GM12878 (cell line): ENCODE measurements at regions not wholly inside any gene's neighbourhood (a gene's known extent, or its start where the extent isn't known, plus 50 kb on each side); places are given as distances from the start of the nearest gene placed in this dataset.

Experiments
- ATAC-seq: fragments of 200-7000 bp; cut with Tn5 transposase; 3 replicates; pipeline ENCODE4 v1.9.1; 2020; ENCODE audit warnings: mild to moderate bottlenecking, moderate library complexity
- BruUV-seq: library from RNA; stranded (reverse); fragments of 400-500 nt; replicated peaks from 2 replicates; lab custom pipeline; 2021; lab: Mats Ljungman, UMichigan
- CTCF ChIA-PET: fragments of 300-600 bp; sonication (Branson Sonifier 250); formaldehyde crosslinking; extraction: SDS; loops from one replicate; lab custom pipeline; 2021; ENCODE audit warnings: inconsistent platforms; lab: Yijun Ruan, JAX
- POLR2A ChIA-PET: fragments of 350-600 bp; formaldehyde crosslinking; extraction: SDS; loops from one replicate; lab custom pipeline; 2021; ENCODE audit warnings: inconsistent platforms; lab: Charles Lee
- RAD21 ChIA-PET: fragments of 300-600 bp; sonication (Branson Sonifier 250); formaldehyde crosslinking; loops from one replicate; lab custom pipeline; 2023; ENCODE audit warnings: antibody characterized with exemption; ENCODE audit not compliant: unreplicated experiment; lab: Charles Lee
- SMC1A ChIA-PET: fragments of 300-600 bp; sonication (Branson Sonifier 250); formaldehyde crosslinking; loops from one replicate; lab custom pipeline; 2023; ENCODE audit not compliant: unreplicated experiment, uncharacterized antibody; lab: Charles Lee
- DNase-seq: peaks from one replicate; pipeline ENCODE4 v3.0.0-alpha.2; 2011; ENCODE audit warnings: low read depth, low spot score
- FAIRE-seq: peaks from 3 replicates; lab custom pipeline; 2011; peaks lifted over from hg19 to GRCh38; lab: Jason Lieb, UNC
- H2AFZ ChIP-seq: 2 replicates; pipeline ENCODE4 v1.6.0; 2011; ENCODE audit warnings: low read depth, low read length, control low read depth; ENCODE audit not compliant: control insufficient read depth
- H3K27ac ChIP-seq: 2 replicates; pipeline ENCODE4 v1.5.1; 2011; ENCODE audit warnings: control low read depth; ENCODE audit not compliant: control insufficient read depth, insufficient read depth
- H3K27me3 ChIP-seq, 2 experiments: replicated peaks in 1 of 2; 2 replicates each; pipeline versions ENCODE4 v1.6.0 to v1.6.1; 2011; ENCODE audit warnings: low read length in 1 of 2; ENCODE audit not compliant: control insufficient read depth in 2 of 2, insufficient read depth in 2 of 2
- H3K36me3 ChIP-seq, 2 experiments: 2 replicates each; pipeline ENCODE4 v1.5.1; 2011; ENCODE audit warnings: low read length in 1 of 2; ENCODE audit not compliant: control insufficient read depth in 2 of 2, insufficient read depth in 2 of 2
- H3K4me1 ChIP-seq: 2 replicates; pipeline ENCODE4 v1.6.1; 2011; ENCODE audit warnings: mild to moderate bottlenecking, low read length, moderate library complexity, mixed read lengths; ENCODE audit not compliant: control insufficient read depth, insufficient read depth
- H3K4me2 ChIP-seq: 2 replicates; pipeline ENCODE4 v1.6.0; 2011; ENCODE audit warnings: control low read depth; ENCODE audit not compliant: control insufficient read depth, insufficient read depth
- H3K4me3 ChIP-seq: fragments of 200-600 bp; sonication (generic); 2 replicates; pipeline ENCODE4 v1.5.1; 2016
- H3K79me2 ChIP-seq: 2 replicates; pipeline ENCODE4 v1.6.0; 2011; ENCODE audit warnings: low read length; ENCODE audit not compliant: control insufficient read depth, insufficient read depth
- H3K9ac ChIP-seq: 2 replicates; pipeline ENCODE4 v1.8.0; 2011; ENCODE audit warnings: low read length, control low read depth, mixed read lengths; ENCODE audit not compliant: control insufficient read depth, insufficient read depth
- H3K9me3 ChIP-seq: replicated peaks from 3 replicates; pipeline ENCODE4 v1.5.1; 2011; ENCODE audit warnings: mild to moderate bottlenecking, low read length; ENCODE audit not compliant: control insufficient read depth, insufficient read depth
- H4K20me1 ChIP-seq: 2 replicates; pipeline ENCODE4 v1.6.0; 2011; ENCODE audit not compliant: control insufficient read depth, insufficient read depth
- ATF3 ChIP-seq: IDR thresholded peaks from 2 replicates; pipeline ENCODE4 v1.6.1; 2011; ENCODE audit warnings: low read depth, mild to moderate bottlenecking, low read length, moderate library complexity, borderline replicate concordance; ENCODE audit errors: extremely low read depth
- CHD2 ChIP-seq: IDR thresholded peaks from 2 replicates; pipeline ENCODE4 v1.6.1; 2011; ENCODE audit warnings: low read depth, low read length, improper control_type of control experiment, borderline replicate concordance
- HDAC2 ChIP-seq: fragments of 200-600 bp; sonication (generic); IDR thresholded peaks from 2 replicates; pipeline ENCODE4 v1.6.1; 2017
- MLLT1 ChIP-seq: fragments of 450-650 bp; IDR thresholded peaks from 2 replicates; pipeline ENCODE4 v1.6.1; 2016; ENCODE audit warnings: mild to moderate bottlenecking
- MXI1 ChIP-seq: fragments of 150-350 bp; IDR thresholded peaks from 2 replicates; pipeline ENCODE4 v1.6.1; 2011; ENCODE audit warnings: low read depth, mild to moderate bottlenecking, inconsistent platforms, low read length, improper control_type of control experiment
- PAX8 ChIP-seq: fragments of 450-650 bp; IDR thresholded peaks from 2 replicates; pipeline ENCODE4 v1.6.1; 2017; ENCODE audit warnings: mild to moderate bottlenecking, moderate library complexity
- RAD21 ChIP-seq: IDR thresholded peaks from 2 replicates; pipeline ENCODE4 v1.6.1; 2011; ENCODE audit warnings: mild to moderate bottlenecking, low read depth, low read length, moderate library complexity; ENCODE audit not compliant: insufficient read depth
- RB1 ChIP-seq: fragments of 450-650 bp; formaldehyde crosslinking; IDR thresholded peaks from 2 replicates; pipeline ENCODE4 v1.6.1; 2017; ENCODE audit warnings: mild to moderate bottlenecking, borderline replicate concordance
- SIN3A ChIP-seq: IDR thresholded peaks from 2 replicates; pipeline ENCODE4 v1.6.1; 2012; ENCODE audit warnings: low read depth, low read length, improper control_type of control experiment
- SMC3 ChIP-seq: IDR thresholded peaks from 2 replicates; pipeline ENCODE4 v1.6.1; 2011; ENCODE audit warnings: low read length, improper control_type of control experiment, borderline replicate concordance
- ZNF217 ChIP-seq: fragments of 450-650 bp; IDR thresholded peaks from 2 replicates; pipeline ENCODE4 v1.6.1; 2017; ENCODE audit warnings: antibody characterized with exemption, mild to moderate bottlenecking
- WGBS: methylation state at CpG from one replicate; pipeline ENCODE4 v1.1.6; 2016; ENCODE audit warnings: low lambda C conversion rate; ENCODE audit not compliant: insufficient replicate concordance, insufficient coverage; ENCODE audit errors: missing lambda C conversion rate; 5-methylcytosine and 5-hydroxymethylcytosine counted together
- in situ Hi-C: fragments of 300-500 bp; cut with MboI; formaldehyde crosslinking; loops from 9 replicates; pipeline ENCODE4 v1.14.3; 2018; ENCODE audit warnings: mixed read lengths
- intact Hi-C: fragments of 100-400 bp; cut with micrococcal nuclease; formaldehyde crosslinking; loops from one replicate; pipeline ENCODE4 v1.14.2; 2022; ENCODE audit not compliant: unreplicated experiment
- TF ChIP-seq, protein P1 (sequence below), 3 experiments: IDR thresholded peaks in 2 of 3; conservative IDR thresholded peaks in 1 of 3; 2 replicates each; pipeline ENCODE4 v1.5.1; 2011; ENCODE audit warnings: low read depth in 3 of 3, low read length in 3 of 3, mild to moderate bottlenecking in 3 of 3, control low read depth in 2 of 3, moderate library complexity in 2 of 3, inconsistent platforms in 1 of 3, mixed read lengths in 1 of 3; ENCODE audit not compliant: control insufficient read depth in 2 of 3, insufficient read depth in 1 of 3; ENCODE audit errors: extremely low read depth in 1 of 3

GRCh38 chr6:56318851-56319250, 71.5 kb upstream of the COL21A1 start (continued):
- no peak for TF ChIP-seq CHD2
- TF ChIP-seq ATF3: no peak
- TF ChIP-seq RB1: no peak
- no peak for TF ChIP-seq MLLT1
- TF ChIP-seq, all 136 proteins: peak for 0

- H2AFZ ChIP-seq: no peak overlapping the region
These were observed 67.5 kb upstream of the COL21A1 start for GRCh38 chr6:56314683-56315523.

More at GRCh38 chr6:56314683-56315523, 67.5 kb upstream of the COL21A1 start:
- H3K27ac ChIP-seq: no peak overlapping the region
- no peak overlapping the region for H3K9ac ChIP-seq
- H3K36me3 ChIP-seq: no peaks in the 10 kb centered on the region
- H3K79me2 ChIP-seq: no peaks in the 10 kb centered on the region
- in situ Hi-C loops (no loop called here), intact Hi-C loops (loop anchor here (2.0 kb wide), 1 partner anchor 280 kb away; no protein-coding TSS in a partner anchor)
- ChIA-PET POLR2A (no interaction called here), SMC1A (interaction anchor here (0.9 to 1.8 kb wide), 6 partner anchors 13 to 779 kb away, joined by 3 to 9 read pairs (median 4); no protein-coding TSS in a partner anchor), RAD21 (interaction anchor here (1.3 to 1.7 kb wide), 3 partner anchors 255 to 281 kb away, joined by 4 to 6 read pairs (median 4); no protein-coding TSS in a partner anchor), CTCF (interaction anchor here (0.7 to 4.3 kb wide), 23 partner anchors 11 to 869 kb away, joined by 3 to 34 read pairs (median 3); no protein-coding TSS in a partner anchor)
- no peak overlapping the region for H3K4me2 ChIP-seq
- 46% methylated on average over 11 of the region's 11 CpGs for WGBS
- no peaks in the 10 kb centered on the region for H3K9me3 ChIP-seq
- FAIRE-seq (no peak), DNase-seq (no peak), ATAC-seq (peak; percentile 67)
- H4K20me1 ChIP-seq: no peaks in the 10 kb centered on the region
- 0 out of 4 replicates have a peak, but pooled peaks cover 0 to 3% of the 10 kb centered on the region in 2 experiments for H3K27me3 ChIP-seq
- BruUV-seq: no TSS peak
- no peak overlapping the region for H3K4me3 ChIP-seq
- TF ChIP-seq, protein P1, sequence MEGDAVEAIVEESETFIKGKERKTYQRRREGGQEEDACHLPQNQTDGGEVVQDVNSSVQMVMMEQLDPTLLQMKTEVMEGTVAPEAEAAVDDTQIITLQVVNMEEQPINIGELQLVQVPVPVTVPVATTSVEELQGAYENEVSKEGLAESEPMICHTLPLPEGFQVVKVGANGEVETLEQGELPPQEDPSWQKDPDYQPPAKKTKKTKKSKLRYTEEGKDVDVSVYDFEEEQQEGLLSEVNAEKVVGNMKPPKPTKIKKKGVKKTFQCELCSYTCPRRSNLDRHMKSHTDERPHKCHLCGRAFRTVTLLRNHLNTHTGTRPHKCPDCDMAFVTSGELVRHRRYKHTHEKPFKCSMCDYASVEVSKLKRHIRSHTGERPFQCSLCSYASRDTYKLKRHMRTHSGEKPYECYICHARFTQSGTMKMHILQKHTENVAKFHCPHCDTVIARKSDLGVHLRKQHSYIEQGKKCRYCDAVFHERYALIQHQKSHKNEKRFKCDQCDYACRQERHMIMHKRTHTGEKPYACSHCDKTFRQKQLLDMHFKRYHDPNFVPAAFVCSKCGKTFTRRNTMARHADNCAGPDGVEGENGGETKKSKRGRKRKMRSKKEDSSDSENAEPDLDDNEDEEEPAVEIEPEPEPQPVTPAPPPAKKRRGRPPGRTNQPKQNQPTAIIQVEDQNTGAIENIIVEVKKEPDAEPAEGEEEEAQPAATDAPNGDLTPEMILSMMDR (IDR thresholded peaks at IDR 0.05 in 2 of 3, conservative IDR thresholded peaks at IDR 0.05 in 1 of 3; ENCODE audit: control insufficient read depth in 2 of 3, extremely low read depth in 1 of 3, insufficient read depth in 1 of 3, low read depth in 3 of 3, low read length in 3 of 3): peak; percentile 64 to 73 (median 65)
- peak; percentile 69 for TF ChIP-seq RAD21
- no peak for TF ChIP-seq MXI1
- no peak for TF ChIP-seq ZNF217
- TF ChIP-seq SIN3A: no peak
- no peak for TF ChIP-seq HDAC2
- TF ChIP-seq PAX8: no peak
- TF ChIP-seq SMC3: peak; percentile 37; the same call in 1 of the 2 replicates
- no peaks in the 10 kb centered on the region for H3K4me1 ChIP-seq
